ENCODE measurements at regions not wholly inside any gene's neighbourhood (a gene's known extent, or its start where the extent isn't known, plus 50 kb on each side); places are given as distances from the start of the nearest gene placed in this dataset.
"Not testable (repeated sequence)": the region's sequence is repeated elsewhere in the genome, so short reads cannot be mapped to it uniquely, and the experiment has no call there.

- Mint-ChIP-seq H3K4me3 (no peak overlapping the region), H3K9me3 (no peaks in the 10 kb centered on the region), H3K36me3 (no peaks in the 10 kb centered on the region), H3K27ac (no peak overlapping the region), H3K4me1 (peaks cover 4% of the 10 kb centered on the region), H3K27me3 (no peaks in the 10 kb centered on the region)
These were observed 108.4 kb downstream of the KLF5 start for GRCh38 chr13:73167028-73167820.

GRCh38 chr13:73166204-73166603 is 107.4 kb downstream of the KLF5 start:
- Mint-ChIP-seq H3K4me3 (no peak overlapping the region), H3K9me3 (no peaks in the 10 kb centered on the region), H3K27me3 (no peaks in the 10 kb centered on the region), H3K36me3 (no peaks in the 10 kb centered on the region), H3K27ac (no peak overlapping the region), H3K4me1 (peaks cover 4% of the 10 kb centered on the region)

- Mint-ChIP-seq H3K9me3 (peaks cover 7% of the 10 kb centered on the region), H3K27me3 (peaks cover 4% of the 10 kb centered on the region), H3K36me3 (no peaks in the 10 kb centered on the region), H3K27ac (no peak overlapping the region), H3K4me1 (no peaks in the 10 kb centered on the region), H3K4me3 (no peak overlapping the region)
These were observed 104.4 kb downstream of the KLF5 start for GRCh38 chr13:73162912-73163911.

GRCh38 chr13:73160371-73161031 is 101.7 kb downstream of the KLF5 start:
- H3K4me1 Mint-ChIP-seq, H3K36me3 Mint-ChIP-seq, H3K27ac Mint-ChIP-seq, H3K27me3 Mint-ChIP-seq, H3K9me3 Mint-ChIP-seq, H3K4me3 Mint-ChIP-seq: not testable (repeated sequence)

- H3K36me3 Mint-ChIP-seq: no peaks in the 10 kb centered on the region
- peaks cover 7% of the 10 kb centered on the region for H3K9me3 Mint-ChIP-seq
- H3K27me3 Mint-ChIP-seq: peaks cover 4% of the 10 kb centered on the region
These were observed 100.0 kb downstream of the KLF5 start for GRCh38 chr13:73158851-73159250.

GRCh38 chr13:73157031-73157430 is 98.2 kb downstream of the KLF5 start:
- no peaks in the 10 kb centered on the region for H3K4me1 Mint-ChIP-seq
- H3K27me3 Mint-ChIP-seq: peaks cover 4% of the 10 kb centered on the region
- H3K4me3 Mint-ChIP-seq: no peak overlapping the region
- no peaks in the 10 kb centered on the region for H3K36me3 Mint-ChIP-seq
- H3K27ac Mint-ChIP-seq: no peak overlapping the region
- H3K9me3 Mint-ChIP-seq: peaks cover 7% of the 10 kb centered on the region

More at GRCh38 chr13:73158851-73159250, 100.0 kb downstream of the KLF5 start:
- Mint-ChIP-seq H3K27ac (no peak overlapping the region), H3K4me3 (no peak overlapping the region), H3K4me1 (no peaks in the 10 kb centered on the region)

GRCh38 chr13:73146707-73147106 is 87.9 kb downstream of the KLF5 start:
- no peaks in the 10 kb centered on the region for H3K36me3 Mint-ChIP-seq
- no peaks in the 10 kb centered on the region for H3K9me3 Mint-ChIP-seq
- no peaks in the 10 kb centered on the region for H3K4me1 Mint-ChIP-seq
- no peaks in the 10 kb centered on the region for H3K27me3 Mint-ChIP-seq
- H3K4me3 Mint-ChIP-seq: no peak overlapping the region
- H3K27ac Mint-ChIP-seq: no peak overlapping the region

GRCh38 chr13:73142071-73142470 is 83.3 kb downstream of the KLF5 start:
- H3K4me1 Mint-ChIP-seq: no peaks in the 10 kb centered on the region
- no peaks in the 10 kb centered on the region for H3K9me3 Mint-ChIP-seq
- H3K27ac Mint-ChIP-seq: no peak overlapping the region
- H3K27me3 Mint-ChIP-seq: no peaks in the 10 kb centered on the region
- no peak overlapping the region for H3K4me3 Mint-ChIP-seq
- H3K36me3 Mint-ChIP-seq: no peaks in the 10 kb centered on the region

GRCh38 chr13:73141292-73141771 is 82.5 kb downstream of the KLF5 start:
- Mint-ChIP-seq H3K27me3 (no peaks in the 10 kb centered on the region), H3K4me3 (no peak overlapping the region), H3K36me3 (no peaks in the 10 kb centered on the region)

GRCh38 chr13:73140801-73141200 is 82.0 kb downstream of the KLF5 start:
- no peaks in the 10 kb centered on the region for H3K27me3 Mint-ChIP-seq
- no peaks in the 10 kb centered on the region for H3K9me3 Mint-ChIP-seq
- H3K4me1 Mint-ChIP-seq: no peaks in the 10 kb centered on the region
- no peak overlapping the region for H3K4me3 Mint-ChIP-seq
- H3K27ac Mint-ChIP-seq: no peak overlapping the region
- no peaks in the 10 kb centered on the region for H3K36me3 Mint-ChIP-seq

More at GRCh38 chr13:73141292-73141771, 82.5 kb downstream of the KLF5 start:
- Mint-ChIP-seq H3K27ac (no peak overlapping the region), H3K9me3 (no peaks in the 10 kb centered on the region), H3K4me1 (no peaks in the 10 kb centered on the region)

GRCh38 chr13:73138638-73139491 is 80.1 kb downstream of the KLF5 start:
- Mint-ChIP-seq H3K27me3 (no peaks in the 10 kb centered on the region), H3K4me3 (no peak overlapping the region), H3K4me1 (no peaks in the 10 kb centered on the region), H3K36me3 (no peaks in the 10 kb centered on the region), H3K27ac (no peak overlapping the region), H3K9me3 (no peaks in the 10 kb centered on the region)

- H3K4me3 Mint-ChIP-seq: no peak overlapping the region
- H3K9me3 Mint-ChIP-seq: no peaks in the 10 kb centered on the region
- no peaks in the 10 kb centered on the region for H3K27me3 Mint-ChIP-seq
- H3K36me3 Mint-ChIP-seq: no peaks in the 10 kb centered on the region
- H3K27ac Mint-ChIP-seq: no peak overlapping the region
- no peaks in the 10 kb centered on the region for H3K4me1 Mint-ChIP-seq
These were observed 79.5 kb downstream of the KLF5 start for GRCh38 chr13:73138276-73138637.

- H3K9me3 Mint-ChIP-seq: no peaks in the 10 kb centered on the region
- no peak overlapping the region for H3K4me3 Mint-ChIP-seq
- H3K27me3 Mint-ChIP-seq: no peaks in the 10 kb centered on the region
- H3K36me3 Mint-ChIP-seq: no peaks in the 10 kb centered on the region
- no peak overlapping the region for H3K27ac Mint-ChIP-seq
- H3K4me1 Mint-ChIP-seq: no peaks in the 10 kb centered on the region
These were observed 78.0 kb downstream of the KLF5 start for GRCh38 chr13:73136776-73137175.

GRCh38 chr13:73133531-73133930 is 74.7 kb downstream of the KLF5 start:
- H3K27me3 Mint-ChIP-seq: no peaks in the 10 kb centered on the region
- no peaks in the 10 kb centered on the region for H3K36me3 Mint-ChIP-seq
- no peak overlapping the region for H3K4me3 Mint-ChIP-seq
- H3K4me1 Mint-ChIP-seq: no peaks in the 10 kb centered on the region
- no peaks in the 10 kb centered on the region for H3K9me3 Mint-ChIP-seq
- H3K27ac Mint-ChIP-seq: no peak overlapping the region

GRCh38 chr13:73131247-73131646 is 72.4 kb downstream of the KLF5 start:
- H3K27me3 Mint-ChIP-seq: no peaks in the 10 kb centered on the region
- no peaks in the 10 kb centered on the region for H3K36me3 Mint-ChIP-seq

More at GRCh38 chr13:73131247-73131646, 72.4 kb downstream of the KLF5 start:
- Mint-ChIP-seq H3K27ac (no peak overlapping the region), H3K4me3 (no peak overlapping the region), H3K4me1 (no peaks in the 10 kb centered on the region), H3K9me3 (no peaks in the 10 kb centered on the region)

Measured in activated naive CD4-positive, alpha-beta T cell treated with anti-CD3 and anti-CD28 coated beads, Interleukin-2, amount 50 U/mL, for 24 hours (primary cell).